Loucy (cell line): ENCODE measurements at regions not wholly inside any gene's neighbourhood (a gene's known extent, or its start where the extent isn't known, plus 50 kb on each side); places are given as distances from the start of the nearest gene placed in this dataset.

Experiments used
- H2AFZ ChIP-seq: fragments of 200-600 bp; sonication (generic); 2 replicates; pipeline ENCODE4 v1.6.0; 2016; ENCODE audit warnings: antibody characterized with exemption, mild to moderate bottlenecking, low read length, moderate library complexity
- H3F3A ChIP-seq: fragments of 200-600 bp; 2 replicates; pipeline ENCODE4 v1.6.0; 2016; ENCODE audit warnings: antibody characterized with exemption, low read depth, mild to moderate bottlenecking
- H3K27me3 ChIP-seq: fragments of 200-600 bp; sonication (generic); 2 replicates; pipeline ENCODE4 v1.6.1; 2014; ENCODE audit warnings: low read length, mild to moderate bottlenecking; ENCODE audit not compliant: insufficient read depth, poor library complexity, severe bottlenecking
- H3K36me3 ChIP-seq: fragments of 200-600 bp; sonication (generic); 2 replicates; pipeline ENCODE4 v1.6.1; 2016; ENCODE audit warnings: low read length; ENCODE audit not compliant: insufficient read depth
- H3K4me1 ChIP-seq: fragments of 200-600 bp; sonication (generic); 2 replicates; pipeline ENCODE4 v1.5.1; 2014; ENCODE audit warnings: low read length, mild to moderate bottlenecking; ENCODE audit not compliant: insufficient read depth, poor library complexity, severe bottlenecking
- H3K4me2 ChIP-seq: fragments of 200-600 bp; sonication (generic); 2 replicates; pipeline ENCODE4 v1.6.0; 2014; ENCODE audit warnings: antibody characterized with exemption, low read length, low read depth, mild to moderate bottlenecking; ENCODE audit not compliant: poor library complexity, severe bottlenecking
- H3K4me3 ChIP-seq: fragments of 200-600 bp; sonication (generic); 2 replicates; pipeline ENCODE4 v1.5.1; 2014; ENCODE audit warnings: low read length, mild to moderate bottlenecking, mixed read lengths; ENCODE audit not compliant: poor library complexity, severe bottlenecking
- H3K79me2 ChIP-seq: fragments of 200-600 bp; sonication (generic); 2 replicates; pipeline ENCODE4 v1.6.1; 2014; ENCODE audit warnings: low read length; ENCODE audit not compliant: insufficient read depth
- H3K9ac ChIP-seq: fragments of 200-600 bp; sonication (generic); 2 replicates; pipeline ENCODE4 v1.6.0; 2014; ENCODE audit warnings: mild to moderate bottlenecking, low read depth, low read length, moderate library complexity; ENCODE audit not compliant: poor library complexity, severe bottlenecking
- H3K9me2 ChIP-seq: fragments of 200-600 bp; sonication (generic); replicated peaks from 2 replicates; pipeline ENCODE4 v1.6.1; 2016; ENCODE audit warnings: low read depth, low read length, mixed read lengths
- H3K9me3 ChIP-seq: fragments of 200-600 bp; sonication (generic); 2 replicates; pipeline ENCODE4 v1.6.1; 2014; ENCODE audit warnings: mild to moderate bottlenecking, antibody characterized with exemption, low read length, low read depth; ENCODE audit not compliant: insufficient read depth
- H4K20me1 ChIP-seq: fragments of 200-600 bp; sonication (generic); 2 replicates; pipeline ENCODE4 v1.6.0; 2014; ENCODE audit warnings: antibody characterized with exemption, low read length, mild to moderate bottlenecking; ENCODE audit not compliant: insufficient read depth, poor library complexity, severe bottlenecking
- EZH2phosphoT487 ChIP-seq: fragments of 200-600 bp; IDR thresholded peaks from 2 replicates; pipeline ENCODE4 v1.6.1; 2018; ENCODE audit warnings: antibody characterized with exemption, mild to moderate bottlenecking, moderate library complexity, borderline replicate concordance
- TF ChIP-seq, protein P1 (sequence below): fragments of 200-600 bp; sonication (generic); conservative IDR thresholded peaks from 2 replicates; pipeline ENCODE4 v1.5.1; 2014; ENCODE audit warnings: mild to moderate bottlenecking, antibody characterized with exemption, low read length

DNA sequence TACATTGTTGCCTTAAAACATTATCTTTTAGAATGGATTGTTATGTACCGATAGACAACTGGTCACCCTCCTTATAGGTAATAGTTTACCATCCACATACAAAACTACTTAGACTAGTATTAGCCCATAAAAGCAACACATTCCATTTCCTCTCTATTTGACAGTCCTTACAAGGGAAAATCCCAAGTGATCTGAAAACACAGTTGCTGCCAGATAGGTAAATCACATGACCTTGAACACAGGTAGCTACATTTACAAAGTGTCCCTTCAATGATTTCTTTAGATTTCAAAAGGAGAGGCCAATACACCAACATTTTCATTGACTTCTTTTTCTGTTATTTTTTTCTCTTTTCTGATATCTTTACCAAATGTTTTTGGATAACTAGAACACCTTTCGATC lies 102.9 kb upstream of the SMYD2 start:
- no peak overlapping the region for H3K4me2 ChIP-seq
- H2AFZ ChIP-seq: no peak overlapping the region
- H4K20me1 ChIP-seq: no peaks in the 10 kb centered on the region
- no peak overlapping the region for H3K4me3 ChIP-seq
- no peaks in the 10 kb centered on the region for H3K9me2 ChIP-seq
- no peaks in the 10 kb centered on the region for H3K36me3 ChIP-seq
- H3K27me3 ChIP-seq: no peaks in the 10 kb centered on the region
- H3K9me3 ChIP-seq: no peaks in the 10 kb centered on the region
- H3K9ac ChIP-seq: no peak overlapping the region
- TF ChIP-seq EZH2phosphoT487: no peak
- TF ChIP-seq, protein P1, sequence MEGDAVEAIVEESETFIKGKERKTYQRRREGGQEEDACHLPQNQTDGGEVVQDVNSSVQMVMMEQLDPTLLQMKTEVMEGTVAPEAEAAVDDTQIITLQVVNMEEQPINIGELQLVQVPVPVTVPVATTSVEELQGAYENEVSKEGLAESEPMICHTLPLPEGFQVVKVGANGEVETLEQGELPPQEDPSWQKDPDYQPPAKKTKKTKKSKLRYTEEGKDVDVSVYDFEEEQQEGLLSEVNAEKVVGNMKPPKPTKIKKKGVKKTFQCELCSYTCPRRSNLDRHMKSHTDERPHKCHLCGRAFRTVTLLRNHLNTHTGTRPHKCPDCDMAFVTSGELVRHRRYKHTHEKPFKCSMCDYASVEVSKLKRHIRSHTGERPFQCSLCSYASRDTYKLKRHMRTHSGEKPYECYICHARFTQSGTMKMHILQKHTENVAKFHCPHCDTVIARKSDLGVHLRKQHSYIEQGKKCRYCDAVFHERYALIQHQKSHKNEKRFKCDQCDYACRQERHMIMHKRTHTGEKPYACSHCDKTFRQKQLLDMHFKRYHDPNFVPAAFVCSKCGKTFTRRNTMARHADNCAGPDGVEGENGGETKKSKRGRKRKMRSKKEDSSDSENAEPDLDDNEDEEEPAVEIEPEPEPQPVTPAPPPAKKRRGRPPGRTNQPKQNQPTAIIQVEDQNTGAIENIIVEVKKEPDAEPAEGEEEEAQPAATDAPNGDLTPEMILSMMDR: no peak
- H3F3A ChIP-seq: no peaks in the 10 kb centered on the region
- H3K79me2 ChIP-seq: no peaks in the 10 kb centered on the region
- no peaks in the 10 kb centered on the region for H3K4me1 ChIP-seq

DNA sequence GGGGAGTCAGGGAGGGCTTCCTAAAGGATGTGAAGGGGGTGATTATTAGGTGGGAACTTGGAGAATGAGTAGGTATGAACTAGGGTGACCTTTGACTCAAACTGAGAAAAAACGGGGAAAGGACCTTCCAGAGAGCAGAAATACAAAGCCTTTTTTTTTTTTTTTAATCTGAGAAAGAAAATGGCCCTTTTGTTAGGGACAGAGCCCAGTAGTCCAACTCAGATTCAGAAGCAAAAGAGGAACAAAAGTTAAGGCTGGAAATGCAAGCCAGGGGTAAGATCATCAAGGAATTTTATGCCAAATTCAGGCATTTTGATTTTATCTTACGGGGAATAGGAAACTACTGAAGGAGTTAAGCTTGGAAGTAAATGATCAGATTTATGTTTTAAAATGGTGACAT lies 96.0 kb upstream of the SMYD2 start:
- no peaks in the 10 kb centered on the region for H3F3A ChIP-seq
- H3K79me2 ChIP-seq: no peaks in the 10 kb centered on the region
- H3K27me3 ChIP-seq: no peaks in the 10 kb centered on the region
- no peak overlapping the region for H3K4me2 ChIP-seq
- H3K9me3 ChIP-seq: no peaks in the 10 kb centered on the region
- no peaks in the 10 kb centered on the region for H3K9me2 ChIP-seq
- no peak overlapping the region for H3K9ac ChIP-seq
- H2AFZ ChIP-seq: no peak overlapping the region
- no peaks in the 10 kb centered on the region for H3K4me1 ChIP-seq
- no peak for TF ChIP-seq EZH2phosphoT487
- TF ChIP-seq, protein P1: no peak
- no peaks in the 10 kb centered on the region for H3K36me3 ChIP-seq
- no peaks in the 10 kb centered on the region for H4K20me1 ChIP-seq
- no peak overlapping the region for H3K4me3 ChIP-seq

DNA sequence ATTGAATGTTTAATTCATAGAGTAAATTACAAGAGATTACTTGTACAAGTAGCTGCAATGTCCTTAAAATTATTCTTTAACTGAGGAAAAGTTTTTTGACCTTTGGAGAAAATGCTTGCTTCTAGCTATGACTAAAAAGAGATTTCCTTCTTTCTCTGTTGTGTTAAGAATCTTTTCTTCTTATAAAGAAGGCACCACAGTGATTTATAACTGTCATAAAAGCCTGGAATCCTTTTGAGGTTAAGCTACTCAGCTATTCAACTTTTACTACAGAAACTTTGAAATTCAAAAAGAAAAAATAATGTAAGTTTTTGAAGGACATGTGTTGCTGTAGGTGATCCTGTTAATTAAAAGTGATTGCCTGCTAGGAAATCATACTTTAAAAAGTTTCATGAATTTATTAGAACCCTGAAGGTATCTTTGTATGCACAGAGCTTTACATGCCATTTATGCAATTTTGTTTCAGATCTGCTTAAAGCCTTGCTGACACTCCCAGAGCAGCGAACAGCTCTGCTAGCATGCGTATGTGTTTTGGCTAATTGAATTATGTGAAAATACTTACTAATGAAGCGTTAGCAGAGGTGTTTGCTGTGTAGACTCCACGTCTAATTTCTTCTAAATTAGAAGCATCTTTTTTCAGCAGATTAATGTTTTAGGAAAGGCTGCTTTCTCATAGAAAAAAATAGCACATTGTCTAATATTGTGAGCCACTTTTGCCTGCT lies 94.7 kb upstream of the SMYD2 start:
- H3K4me2 ChIP-seq: no peak overlapping the region
- H3K9me2 ChIP-seq: no peaks in the 10 kb centered on the region
- TF ChIP-seq EZH2phosphoT487: no peak
- TF ChIP-seq, protein P1: no peak
- H3F3A ChIP-seq: no peaks in the 10 kb centered on the region
- no peaks in the 10 kb centered on the region for H3K36me3 ChIP-seq
- no peak overlapping the region for H3K4me3 ChIP-seq
- H3K4me1 ChIP-seq: no peaks in the 10 kb centered on the region
- H4K20me1 ChIP-seq: no peaks in the 10 kb centered on the region
- H3K27me3 ChIP-seq: no peaks in the 10 kb centered on the region
- no peaks in the 10 kb centered on the region for H3K79me2 ChIP-seq
- H3K9me3 ChIP-seq: no peaks in the 10 kb centered on the region
- no peak overlapping the region for H2AFZ ChIP-seq
- no peak overlapping the region for H3K9ac ChIP-seq
